ENCODE measurements at regions not wholly inside any gene's neighbourhood (a gene's known extent, or its start where the extent isn't known, plus 50 kb on each side); places are given as distances from the start of the nearest gene placed in this dataset.

DNA sequence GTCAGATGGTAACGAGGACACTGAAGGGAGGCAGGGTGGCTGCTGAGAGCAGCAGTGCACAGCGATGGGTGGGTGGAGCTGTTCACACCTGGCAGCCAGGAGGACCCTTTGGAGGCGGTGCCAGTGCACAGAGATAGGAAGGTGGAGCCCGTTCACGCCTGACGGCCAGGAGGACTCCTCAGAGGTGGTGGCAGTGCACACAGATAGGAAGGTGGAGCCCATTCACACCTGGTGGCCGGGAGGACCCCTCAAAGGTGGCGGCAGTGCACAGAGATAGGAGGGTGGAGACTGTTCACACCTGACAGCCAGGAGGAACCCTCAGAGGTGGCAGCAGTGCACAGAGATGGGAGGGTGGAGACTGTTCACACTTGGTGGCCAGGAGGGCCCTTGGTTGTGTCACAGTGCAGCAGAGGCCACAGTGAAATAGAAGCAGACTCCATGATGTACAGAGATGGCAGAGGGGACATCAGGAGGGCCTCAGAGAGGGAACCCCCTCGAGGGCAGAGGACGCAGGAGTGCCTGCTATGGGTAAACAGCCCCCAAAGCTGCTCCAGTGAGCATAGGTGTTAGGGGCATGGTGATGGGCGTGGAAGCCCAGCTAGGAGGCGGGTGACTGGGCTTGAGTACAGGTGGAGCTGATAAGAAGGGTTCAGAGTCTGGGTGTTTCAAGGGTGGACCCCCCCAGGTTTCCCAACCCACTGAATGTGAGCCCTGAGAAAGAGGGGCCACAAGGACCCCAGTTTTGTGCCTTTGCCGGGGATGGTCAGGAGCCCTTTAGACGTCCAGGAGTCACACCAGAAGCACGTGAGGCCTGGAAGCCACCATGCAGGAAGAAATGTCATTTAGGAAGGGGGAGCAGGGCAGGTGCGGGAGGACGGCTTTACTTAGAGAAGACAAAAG lies 566.7 kb downstream of the BRD1 start:
- H3K27ac ChIP-seq, result no peak overlapping the region
- H3K4me1 ChIP-seq, result no peaks in the 10 kb centered on the region
- 80 to 85% methylated on average over 17 of the region's 17 CpGs for WGBS, 2 donors
- TF ChIP-seq EP300 (IDR thresholded peaks at IDR 0.05), result no peak
- TF ChIP-seq POLR2A (IDR thresholded peaks at IDR 0.05), result no peak
- TF ChIP-seq, protein P1, sequence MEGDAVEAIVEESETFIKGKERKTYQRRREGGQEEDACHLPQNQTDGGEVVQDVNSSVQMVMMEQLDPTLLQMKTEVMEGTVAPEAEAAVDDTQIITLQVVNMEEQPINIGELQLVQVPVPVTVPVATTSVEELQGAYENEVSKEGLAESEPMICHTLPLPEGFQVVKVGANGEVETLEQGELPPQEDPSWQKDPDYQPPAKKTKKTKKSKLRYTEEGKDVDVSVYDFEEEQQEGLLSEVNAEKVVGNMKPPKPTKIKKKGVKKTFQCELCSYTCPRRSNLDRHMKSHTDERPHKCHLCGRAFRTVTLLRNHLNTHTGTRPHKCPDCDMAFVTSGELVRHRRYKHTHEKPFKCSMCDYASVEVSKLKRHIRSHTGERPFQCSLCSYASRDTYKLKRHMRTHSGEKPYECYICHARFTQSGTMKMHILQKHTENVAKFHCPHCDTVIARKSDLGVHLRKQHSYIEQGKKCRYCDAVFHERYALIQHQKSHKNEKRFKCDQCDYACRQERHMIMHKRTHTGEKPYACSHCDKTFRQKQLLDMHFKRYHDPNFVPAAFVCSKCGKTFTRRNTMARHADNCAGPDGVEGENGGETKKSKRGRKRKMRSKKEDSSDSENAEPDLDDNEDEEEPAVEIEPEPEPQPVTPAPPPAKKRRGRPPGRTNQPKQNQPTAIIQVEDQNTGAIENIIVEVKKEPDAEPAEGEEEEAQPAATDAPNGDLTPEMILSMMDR (IDR thresholded peaks at IDR 0.05), result no peak
- H3K36me3 ChIP-seq, result no peaks in the 10 kb centered on the region
- no peaks in the 10 kb centered on the region for H3K9me3 ChIP-seq
- DNase-seq (ENCODE audit: low spot score in 2 of 2), result no peak
- H3K4me3 ChIP-seq, result no peak overlapping the region
- H3K27me3 ChIP-seq, result no peaks in the 10 kb centered on the region

DNA sequence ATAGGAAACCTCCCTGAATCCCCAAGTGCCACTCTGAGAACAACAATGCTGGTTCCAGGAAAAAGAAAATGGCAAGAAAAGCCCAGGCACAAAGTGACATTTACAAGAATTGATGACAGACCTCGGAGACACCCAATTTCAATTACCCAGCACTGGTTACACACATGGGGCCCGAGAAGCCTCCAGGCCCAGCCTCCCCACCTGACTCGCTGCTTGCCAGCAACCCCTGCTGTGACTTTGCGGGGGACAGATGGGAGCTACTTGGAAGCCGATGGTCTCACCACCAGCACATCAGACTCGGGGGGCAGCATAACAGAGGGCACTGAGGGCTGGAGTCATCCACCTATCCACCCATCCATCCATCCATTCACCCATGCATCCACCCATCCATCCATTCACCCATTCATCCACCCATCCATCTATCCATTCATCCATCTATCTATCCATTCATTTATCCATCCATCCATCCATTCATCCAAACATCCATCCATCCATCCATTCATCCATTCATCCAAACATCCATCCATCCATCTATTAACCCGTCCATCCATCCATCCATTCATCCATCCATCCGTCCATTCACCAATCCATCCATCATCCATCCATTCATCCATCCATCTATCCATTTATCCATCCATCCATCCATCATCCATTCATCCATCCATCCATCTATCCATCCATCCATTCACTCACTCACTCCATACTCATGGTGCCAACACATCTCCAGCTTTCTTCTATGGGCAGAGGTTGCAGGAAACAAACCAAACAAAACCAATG lies 567.6 kb downstream of the BRD1 start:
- no peak for DNase-seq (ENCODE audit: low spot score in 2 of 2)
- H3K27me3 ChIP-seq, result no peaks in the 10 kb centered on the region
- H3K9me3 ChIP-seq, result no peaks in the 10 kb centered on the region
- H3K27ac ChIP-seq, result no peak overlapping the region
- no peaks in the 10 kb centered on the region for H3K36me3 ChIP-seq
- TF ChIP-seq EP300 (IDR thresholded peaks at IDR 0.05) (no peak), POLR2A (IDR thresholded peaks at IDR 0.05) (no peak)
- TF ChIP-seq, protein P1 (IDR thresholded peaks at IDR 0.05), result no peak
- no peak overlapping the region for H3K4me3 ChIP-seq
- no peaks in the 10 kb centered on the region for H3K4me1 ChIP-seq
- 85 to 89% methylated on average over 8 of the region's 8 CpGs for WGBS, 2 donors

DNA sequence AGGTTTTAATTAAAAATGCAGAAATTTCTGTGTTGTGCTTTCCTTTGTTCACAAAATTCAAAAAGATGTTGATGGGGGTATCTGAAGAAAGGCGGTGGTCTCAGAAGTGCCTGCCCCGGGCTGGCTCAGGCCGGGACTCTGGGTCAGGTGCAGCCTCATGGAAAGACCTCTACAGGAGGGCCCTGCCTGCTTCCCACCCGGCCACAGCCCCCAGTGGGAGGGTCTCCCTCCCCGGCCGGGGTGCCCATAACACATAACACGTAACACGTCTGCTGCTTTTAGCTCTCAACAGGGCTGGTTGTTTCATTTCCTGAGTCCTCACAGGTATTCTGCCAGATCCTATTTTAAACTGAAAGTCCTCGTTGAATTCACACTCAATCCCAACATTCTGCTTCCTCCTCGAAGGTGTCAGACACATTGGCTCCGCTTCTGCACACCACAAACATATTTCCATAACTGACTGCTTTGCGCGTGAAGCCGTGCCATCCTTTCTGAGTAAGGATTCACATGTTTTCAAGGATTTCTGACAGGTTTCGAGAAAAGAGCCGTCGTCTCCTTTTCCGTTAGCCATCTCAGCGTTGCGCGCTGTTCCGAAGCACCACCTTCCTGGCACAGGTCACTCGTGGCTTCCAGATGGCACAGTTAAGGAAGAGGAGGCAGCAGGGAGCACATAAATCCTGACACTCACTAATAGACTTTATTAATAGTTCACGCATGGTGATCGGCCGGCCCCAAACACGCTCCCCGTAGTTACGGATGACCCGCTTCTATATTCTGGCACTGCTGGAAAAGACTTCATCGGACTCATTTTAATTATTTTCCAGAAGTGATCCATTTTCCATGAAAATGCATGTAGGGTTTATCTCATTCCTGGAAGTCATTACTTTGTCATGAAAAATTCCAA lies 569.3 kb downstream of the BRD1 start:
- WGBS, 2 donors, result 80 to 84% methylated on average over 31 of the region's 31 CpGs

DNA sequence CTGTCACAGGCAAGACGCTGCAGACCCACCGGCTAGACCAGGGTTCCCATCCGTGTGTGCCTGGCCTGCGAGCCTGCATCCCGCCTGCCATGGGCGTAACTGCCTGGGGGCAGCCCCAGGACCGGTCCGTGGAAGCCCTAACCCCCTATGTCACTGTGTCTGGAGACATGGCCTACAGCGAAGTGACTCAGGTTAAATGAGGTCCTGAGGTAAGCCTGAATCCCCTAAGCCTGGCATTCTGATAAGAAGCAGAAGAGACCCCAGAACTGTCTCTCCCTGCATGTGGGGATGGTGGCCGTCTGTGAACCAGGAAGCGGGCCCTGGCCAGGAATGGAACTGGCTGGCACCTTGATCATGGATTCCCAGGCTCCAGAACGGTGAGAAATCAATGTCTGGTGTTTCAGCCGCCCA lies 570.1 kb downstream of the BRD1 start:
- H3K36me3 ChIP-seq, result no peaks in the 10 kb centered on the region
- TF ChIP-seq, protein P1 (IDR thresholded peaks at IDR 0.05), result no peak
- TF ChIP-seq EP300 (IDR thresholded peaks at IDR 0.05), result no peak
- no peak for TF ChIP-seq POLR2A (IDR thresholded peaks at IDR 0.05)
- 79 to 80% methylated on average over 13 of the region's 13 CpGs for WGBS, 2 donors
- H3K4me3 ChIP-seq, result no peak overlapping the region
- no peaks in the 10 kb centered on the region for H3K9me3 ChIP-seq
- H3K27ac ChIP-seq, result no peak overlapping the region
- H3K27me3 ChIP-seq, result no peaks in the 10 kb centered on the region
- DNase-seq (ENCODE audit: low spot score in 2 of 2), result no peak
- H3K4me1 ChIP-seq, result no peaks in the 10 kb centered on the region

More for the DNA sequence above, 569.3 kb downstream of the BRD1 start:
- no peak for DNase-seq (ENCODE audit: low spot score in 2 of 2)
- no peaks in the 10 kb centered on the region for H3K9me3 ChIP-seq
- no peaks in the 10 kb centered on the region for H3K27me3 ChIP-seq
- no peak overlapping the region for H3K27ac ChIP-seq
- TF ChIP-seq, protein P1 (IDR thresholded peaks at IDR 0.05), result no peak
- TF ChIP-seq POLR2A (IDR thresholded peaks at IDR 0.05) (no peak), EP300 (IDR thresholded peaks at IDR 0.05) (no peak)
- no peak overlapping the region for H3K4me3 ChIP-seq
- H3K36me3 ChIP-seq, result no peaks in the 10 kb centered on the region
- no peaks in the 10 kb centered on the region for H3K4me1 ChIP-seq

All from tibial nerve (tissue), 4 donors.